ENCODE measurements at regions not wholly inside any gene's neighbourhood (a gene's known extent, or its start where the extent isn't known, plus 50 kb on each side); places are given as distances from the start of the nearest gene placed in this dataset.

DNA sequence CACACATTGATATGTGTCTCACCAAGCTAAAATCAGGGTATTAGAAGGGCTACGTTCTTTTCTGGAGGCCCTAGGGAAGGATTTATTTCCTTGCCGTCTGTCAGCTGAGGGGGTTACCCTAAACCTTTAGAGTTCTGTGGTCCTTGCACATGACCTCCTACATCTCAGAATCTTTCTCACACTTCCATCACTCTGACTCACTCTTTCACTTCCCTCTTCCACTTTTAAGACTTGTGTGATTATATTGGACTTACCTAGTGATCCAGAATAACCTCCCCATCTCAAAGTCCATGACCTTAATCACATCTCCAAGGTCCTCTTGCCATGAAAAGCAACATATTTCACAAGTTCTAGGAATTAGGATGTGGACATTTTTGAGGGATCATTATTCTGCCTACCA lies 53.6 kb upstream of the FUNDC1 start:
- Mint-ChIP-seq H3K27me3 (no peaks in the 10 kb centered on the region), H3K4me1 (no peaks in the 10 kb centered on the region), H3K27ac (no peak overlapping the region), H3K9me3 (peaks cover 3 to 8% of the 10 kb centered on the region in 2 donors), H3K4me3 (no peak overlapping the region)
- no peak for ATAC-seq
- DNase-seq = no peak

All from stimulated activated naive CD8-positive, alpha-beta T cell treated with anti-CD3 and anti-CD28 coated beads, Interleukin-15, amount 100 ng/mL, for 72 hours (primary cell).